Ascending aorta (tissue), 2 donors: ENCODE measurements at regions not wholly inside any gene's neighbourhood (a gene's known extent, or its start where the extent isn't known, plus 50 kb on each side); places are given as distances from the start of the nearest gene placed in this dataset.

Experiments used
- DNase-seq, 2 donors: peaks; one replicate each; pipeline ENCODE4 v3.0.0-alpha.2; 2019; ENCODE audit warnings: low spot score in 2 of 2
- H3K27ac ChIP-seq, 2 donors: fragments of 200-600 bp; sonication (generic); one replicate each; pipeline ENCODE4 v1.5.1; 2016 to 2017; ENCODE audit warnings: mild to moderate bottlenecking in 1 of 2
- H3K27me3 ChIP-seq: fragments of 200-600 bp; sonication (generic); one replicate; pipeline ENCODE4 v1.5.1; 2017
- H3K36me3 ChIP-seq, 2 donors: fragments of 200-600 bp; sonication (generic); one replicate each; pipeline ENCODE4 v1.5.1; 2016
- H3K4me1 ChIP-seq, 2 donors: fragments of 200-600 bp; sonication (generic); one replicate each; pipeline ENCODE4 v1.5.1; 2016 to 2017; ENCODE audit warnings: mild to moderate bottlenecking in 1 of 2
- H3K4me3 ChIP-seq, 2 donors: fragments of 200-600 bp; sonication (generic); one replicate each; pipeline ENCODE4 v1.5.1; 2016 to 2017; ENCODE audit warnings: mild to moderate bottlenecking in 1 of 2
- H3K9me3 ChIP-seq, 2 donors: fragments of 200-600 bp; sonication (generic); one replicate each; pipeline ENCODE4 v1.5.1; 2016
- intact Hi-C: fragments of 100-400 bp; cut with DNase I; formaldehyde crosslinking; loops from one replicate; pipeline ENCODE4 v1.15.1; 2023
- TF ChIP-seq, protein P1 (sequence below), 3 experiments: fragments of 200-600 bp in 2 of 3; fragments of 450-650 bp in 1 of 3; sonication (generic) in 2 of 3; IDR thresholded peaks; one replicate each; pipeline ENCODE4 v1.5.1; 2016 to 2019; ENCODE audit warnings: antibody characterized with exemption in 3 of 3, mild to moderate bottlenecking in 1 of 3, moderate library complexity in 1 of 3

DNA sequence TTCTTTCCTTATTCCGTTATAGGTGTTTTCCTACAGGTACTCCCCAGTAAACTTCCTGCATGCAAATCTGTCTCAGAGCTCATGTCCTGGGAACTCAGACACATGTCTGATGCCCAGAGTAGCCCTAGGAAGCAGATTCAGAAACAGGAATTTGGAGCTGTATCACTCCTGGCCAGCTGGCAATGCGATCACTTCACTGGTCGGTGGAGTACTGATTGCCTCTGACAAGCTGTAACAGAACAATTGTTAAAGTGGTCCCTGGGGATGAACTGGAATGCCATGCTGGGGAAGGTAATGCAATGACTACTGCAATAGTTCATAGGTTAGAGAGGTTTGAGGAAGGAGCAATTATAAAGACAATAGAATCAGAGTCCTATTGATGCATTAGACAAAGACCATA lies 131.6 kb upstream of the DOCK10 start:
- H3K27ac ChIP-seq: no peak overlapping the region
- TF ChIP-seq, protein P1, sequence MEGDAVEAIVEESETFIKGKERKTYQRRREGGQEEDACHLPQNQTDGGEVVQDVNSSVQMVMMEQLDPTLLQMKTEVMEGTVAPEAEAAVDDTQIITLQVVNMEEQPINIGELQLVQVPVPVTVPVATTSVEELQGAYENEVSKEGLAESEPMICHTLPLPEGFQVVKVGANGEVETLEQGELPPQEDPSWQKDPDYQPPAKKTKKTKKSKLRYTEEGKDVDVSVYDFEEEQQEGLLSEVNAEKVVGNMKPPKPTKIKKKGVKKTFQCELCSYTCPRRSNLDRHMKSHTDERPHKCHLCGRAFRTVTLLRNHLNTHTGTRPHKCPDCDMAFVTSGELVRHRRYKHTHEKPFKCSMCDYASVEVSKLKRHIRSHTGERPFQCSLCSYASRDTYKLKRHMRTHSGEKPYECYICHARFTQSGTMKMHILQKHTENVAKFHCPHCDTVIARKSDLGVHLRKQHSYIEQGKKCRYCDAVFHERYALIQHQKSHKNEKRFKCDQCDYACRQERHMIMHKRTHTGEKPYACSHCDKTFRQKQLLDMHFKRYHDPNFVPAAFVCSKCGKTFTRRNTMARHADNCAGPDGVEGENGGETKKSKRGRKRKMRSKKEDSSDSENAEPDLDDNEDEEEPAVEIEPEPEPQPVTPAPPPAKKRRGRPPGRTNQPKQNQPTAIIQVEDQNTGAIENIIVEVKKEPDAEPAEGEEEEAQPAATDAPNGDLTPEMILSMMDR (IDR thresholded peaks at IDR 0.05): no peak
- H3K4me1 ChIP-seq: no peaks in the 10 kb centered on the region
- no peaks in the 10 kb centered on the region for H3K27me3 ChIP-seq
- intact Hi-C loops: no loop called here
- no peaks in the 10 kb centered on the region for H3K9me3 ChIP-seq
- H3K4me3 ChIP-seq: no peak overlapping the region
- no peak for DNase-seq
- H3K36me3 ChIP-seq: no peaks in the 10 kb centered on the region

DNA sequence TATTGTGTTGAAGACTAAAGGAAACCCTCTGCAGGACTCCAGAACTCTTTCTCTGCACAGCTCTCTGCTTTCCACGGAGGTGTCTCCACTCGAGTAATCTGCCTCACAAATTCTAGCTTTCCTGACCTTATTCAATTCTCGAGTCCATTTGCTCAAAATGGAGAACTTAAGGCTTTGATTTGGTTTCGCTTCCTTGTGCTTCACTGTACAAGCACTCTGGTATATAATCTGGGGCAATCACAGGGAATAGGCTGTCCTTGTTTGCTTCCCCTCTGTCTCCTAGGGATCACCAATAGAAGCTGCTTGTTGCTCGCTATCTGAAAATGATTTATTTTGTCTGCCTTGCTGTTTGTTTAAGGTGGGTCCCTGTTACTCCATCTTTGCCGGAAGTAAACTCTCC lies 129.1 kb upstream of the DOCK10 start:
- Histone ChIP-seq H3K4me1 (no peaks in the 10 kb centered on the region), H3K9me3 (no peaks in the 10 kb centered on the region), H3K27me3 (no peaks in the 10 kb centered on the region), H3K4me3 (no peak overlapping the region), H3K27ac (no peak overlapping the region), H3K36me3 (no peaks in the 10 kb centered on the region)
- DNase-seq: no peak
- TF ChIP-seq, protein P1 (IDR thresholded peaks at IDR 0.05): no peak
- intact Hi-C loops: no loop called here

DNA sequence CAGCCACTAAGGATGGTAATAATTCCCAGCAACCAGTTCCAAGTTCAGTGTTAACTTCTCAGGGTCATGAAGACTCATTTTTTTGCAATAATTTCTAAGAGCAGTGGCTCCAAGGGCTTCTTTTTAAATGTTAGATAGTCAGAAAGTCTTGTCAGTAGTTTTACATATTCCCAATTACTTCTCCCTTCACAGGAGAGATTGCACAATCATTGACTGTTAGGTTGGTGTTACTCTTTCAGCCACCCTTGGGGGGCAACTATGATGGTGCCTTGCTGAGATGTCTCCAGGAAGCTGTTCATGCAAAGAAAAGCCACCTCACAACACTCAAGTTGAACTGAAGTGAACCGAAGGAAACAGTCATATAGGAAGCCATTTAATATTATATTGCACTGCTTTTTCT lies 127.9 kb upstream of the DOCK10 start:
- Histone ChIP-seq H3K4me3 (no peak overlapping the region), H3K27me3 (no peaks in the 10 kb centered on the region), H3K27ac (no peak overlapping the region), H3K36me3 (no peaks in the 10 kb centered on the region), H3K9me3 (no peaks in the 10 kb centered on the region), H3K4me1 (no peaks in the 10 kb centered on the region)
- TF ChIP-seq, protein P1 (IDR thresholded peaks at IDR 0.05): no peak
- no peak for DNase-seq
- intact Hi-C loops: no loop called here

DNA sequence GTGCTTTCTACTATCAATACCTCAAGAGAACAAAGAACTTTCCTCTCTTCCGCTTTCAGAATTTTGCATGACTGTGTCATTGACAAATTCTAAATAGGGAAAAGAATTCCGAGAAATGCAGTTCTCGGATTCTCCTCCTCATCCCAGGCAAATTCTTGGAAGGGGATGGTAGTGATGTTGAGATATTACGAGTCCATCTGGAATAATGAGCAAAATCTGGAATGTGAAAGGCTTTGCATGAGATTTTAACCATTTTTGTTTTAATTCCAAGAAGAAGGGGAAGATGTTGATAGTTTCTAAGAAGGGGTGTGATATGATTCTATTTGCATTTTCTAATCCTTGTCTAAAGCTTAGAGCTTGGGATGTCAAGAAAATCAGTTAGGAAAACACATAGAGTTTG lies 127.1 kb upstream of the DOCK10 start:
- TF ChIP-seq, protein P1 (IDR thresholded peaks at IDR 0.05): no peak
- Histone ChIP-seq H3K4me1 (no peaks in the 10 kb centered on the region), H3K27ac (no peak overlapping the region), H3K27me3 (no peaks in the 10 kb centered on the region), H3K4me3 (no peak overlapping the region), H3K9me3 (no peaks in the 10 kb centered on the region), H3K36me3 (no peaks in the 10 kb centered on the region)
- DNase-seq: no peak
- intact Hi-C loops: no loop called here

DNA sequence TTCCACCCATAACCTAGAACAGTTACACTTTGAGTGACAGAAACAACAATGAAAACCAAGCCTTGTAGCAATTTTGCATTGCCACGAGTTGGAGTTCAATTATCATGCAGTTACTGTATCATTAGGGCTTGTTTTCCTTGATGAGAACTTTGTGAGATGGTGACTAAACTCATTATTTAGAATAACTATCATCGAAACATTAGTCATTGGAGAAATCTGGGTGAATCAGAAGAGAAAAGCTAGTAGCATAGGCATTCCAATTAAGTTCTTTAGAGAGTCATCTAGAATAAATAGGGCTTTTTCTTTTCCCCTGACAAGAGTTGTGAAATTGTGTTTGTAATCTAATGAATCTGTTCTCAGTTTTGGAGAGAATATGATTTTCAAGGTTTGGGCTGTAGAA lies 122.8 kb upstream of the DOCK10 start:
- Histone ChIP-seq H3K9me3 (no peaks in the 10 kb centered on the region), H3K36me3 (no peaks in the 10 kb centered on the region), H3K27ac (no peak overlapping the region), H3K27me3 (no peaks in the 10 kb centered on the region), H3K4me1 (no peaks in the 10 kb centered on the region), H3K4me3 (no peak overlapping the region)
- no peak for DNase-seq
- intact Hi-C loops: no loop called here
- TF ChIP-seq, protein P1 (IDR thresholded peaks at IDR 0.05): no peak

DNA sequence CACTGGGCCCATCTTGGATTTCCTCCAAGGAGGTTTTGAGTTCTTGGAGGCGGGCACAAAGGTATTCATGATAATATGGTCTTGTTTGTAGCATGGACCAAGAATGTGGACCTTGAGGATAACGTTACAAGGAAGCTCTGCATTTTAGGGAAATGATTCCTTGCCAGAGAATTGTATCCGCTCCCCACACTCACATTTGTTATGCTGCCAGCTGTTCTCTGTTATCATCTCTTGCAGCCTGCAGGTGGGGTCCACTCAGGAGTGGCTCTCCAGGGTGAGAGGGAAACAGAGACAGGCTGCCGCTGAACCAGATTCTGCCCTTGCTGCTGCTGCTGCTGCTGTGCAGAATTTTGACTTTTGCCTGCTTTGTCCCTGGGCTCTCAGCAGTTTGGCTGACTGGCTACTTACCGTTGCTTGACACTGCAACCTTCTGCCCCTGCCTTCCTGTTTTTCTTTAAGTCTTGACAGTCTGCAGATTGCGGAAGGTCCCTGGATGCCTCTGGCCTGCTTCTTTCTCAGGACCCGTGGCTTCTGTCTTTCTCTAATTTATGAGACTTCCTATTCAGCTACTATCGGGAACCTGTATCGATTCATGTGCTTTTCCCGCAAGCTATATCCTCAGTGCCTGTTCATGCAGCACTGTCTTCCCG lies 122.3 kb upstream of the DOCK10 start:
- Histone ChIP-seq H3K4me3 (no peak overlapping the region), H3K9me3 (no peaks in the 10 kb centered on the region), H3K27ac (no peak overlapping the region), H3K4me1 (no peaks in the 10 kb centered on the region), H3K36me3 (no peaks in the 10 kb centered on the region), H3K27me3 (no peaks in the 10 kb centered on the region)
- TF ChIP-seq, protein P1 (IDR thresholded peaks at IDR 0.05): no peak
- intact Hi-C loops: no loop called here
- DNase-seq: no peak
